Stimulated activated naive CD8-positive, alpha-beta T cell treated with anti-CD3 and anti-CD28 coated beads, Interleukin-15, amount 100 ng/mL, for 72 hours (primary cell): ENCODE measurements at regions not wholly inside any gene's neighbourhood (a gene's known extent, or its start where the extent isn't known, plus 50 kb on each side); places are given as distances from the start of the nearest gene placed in this dataset.

Source experiments
- ATAC-seq: fragments of 150-1000 bp; cut with Tn5 transposase; 2 replicates; pipeline ENCODE4 v1.10.0; 2021; ENCODE audit warnings: mild to moderate bottlenecking, moderate library complexity
- DNase-seq, 2 donors: peaks; one replicate each; pipeline ENCODE4 v3.0.0; 2021 to 2022
- H3K27ac Mint-ChIP-seq, 2 donors: one replicate each; pipeline ENCODE4 v1.8.0; 2022; ENCODE audit warnings: mild to moderate bottlenecking in 2 of 2, mixed read lengths in 2 of 2, moderate library complexity in 2 of 2
- H3K27me3 Mint-ChIP-seq: one replicate; pipeline ENCODE4 v1.8.0; 2022; ENCODE audit warnings: mixed read lengths
- H3K4me1 Mint-ChIP-seq: one replicate; pipeline ENCODE4 v1.8.0; 2022; ENCODE audit warnings: mild to moderate bottlenecking, mixed read lengths
- H3K4me3 Mint-ChIP-seq, 2 donors: one replicate each; pipeline ENCODE4 v1.8.0; 2022; ENCODE audit warnings: mild to moderate bottlenecking in 2 of 2, mixed read lengths in 2 of 2, moderate library complexity in 1 of 2
- H3K9me3 Mint-ChIP-seq, 2 donors: one replicate each; pipeline ENCODE4 v1.8.0; 2022; ENCODE audit warnings: mixed read lengths in 2 of 2

- Mint-ChIP-seq H3K4me3 (no peak overlapping the region), H3K27me3 (no peaks in the 10 kb centered on the region), H3K4me1 (no peaks in the 10 kb centered on the region), H3K27ac (no peak overlapping the region), H3K9me3 (peaks cover 0 to 5% of the 10 kb centered on the region in 2 donors)
- ATAC-seq (no peak), DNase-seq (no peak)
Measured at GRCh38 chr2:139007130-139007529, 226.9 kb upstream of the NXPH2 start.

- no peak overlapping the region for H3K27ac Mint-ChIP-seq
- no peaks in the 10 kb centered on the region for H3K4me1 Mint-ChIP-seq
- no peak overlapping the region for H3K4me3 Mint-ChIP-seq
- DNase-seq (no peak), ATAC-seq (no peak)
- no peaks in the 10 kb centered on the region for H3K27me3 Mint-ChIP-seq
- peaks cover 0 to 6% of the 10 kb centered on the region in 2 donors for H3K9me3 Mint-ChIP-seq
Measured at GRCh38 chr2:139000131-139000785, 220.1 kb upstream of the NXPH2 start.

- H3K27me3 Mint-ChIP-seq: no peaks in the 10 kb centered on the region
- no peaks in the 10 kb centered on the region for H3K4me1 Mint-ChIP-seq
- peaks cover 0 to 6% of the 10 kb centered on the region in 2 donors for H3K9me3 Mint-ChIP-seq
- no peak for DNase-seq
- no peak for ATAC-seq
- H3K27ac Mint-ChIP-seq: no peak overlapping the region
- no peak overlapping the region for H3K4me3 Mint-ChIP-seq
Measured at GRCh38 chr2:138997856-138998517, 217.8 kb upstream of the NXPH2 start.

- no peaks in the 10 kb centered on the region for H3K4me1 Mint-ChIP-seq
- DNase-seq (no peak), ATAC-seq (no peak)
- H3K4me3 Mint-ChIP-seq: no peak overlapping the region
- no peaks in the 10 kb centered on the region for H3K27me3 Mint-ChIP-seq
- peaks cover 3 to 12% of the 10 kb centered on the region in 2 donors for H3K9me3 Mint-ChIP-seq
- no peak overlapping the region for H3K27ac Mint-ChIP-seq
Measured at GRCh38 chr2:138997346-138997745, 217.2 kb upstream of the NXPH2 start.

GRCh38 chr2:138994502-138994901 is 214.3 kb upstream of the NXPH2 start:
- no peak overlapping the region for H3K4me3 Mint-ChIP-seq
- ATAC-seq: no peak
- H3K4me1 Mint-ChIP-seq: no peaks in the 10 kb centered on the region
- no peak overlapping the region for H3K27ac Mint-ChIP-seq
- H3K9me3 Mint-ChIP-seq: peaks cover 7 to 14% of the 10 kb centered on the region in 2 donors
- no peak for DNase-seq
- no peaks in the 10 kb centered on the region for H3K27me3 Mint-ChIP-seq

GRCh38 chr2:138985881-138986280 is 205.7 kb upstream of the NXPH2 start:
- Mint-ChIP-seq H3K27me3 (no peaks in the 10 kb centered on the region), H3K4me3 (no peak overlapping the region), H3K9me3 (peaks cover 19 to 32% of the 10 kb centered on the region in 2 donors), H3K27ac (no peak overlapping the region), H3K4me1 (no peaks in the 10 kb centered on the region)
- DNase-seq (no peak), ATAC-seq (no peak)

GRCh38 chr2:138979131-138979785 is 199.1 kb upstream of the NXPH2 start:
- H3K27me3 Mint-ChIP-seq: no peaks in the 10 kb centered on the region
- no peaks in the 10 kb centered on the region for H3K9me3 Mint-ChIP-seq
- DNase-seq (no peak), ATAC-seq (no peak)
- no peak overlapping the region for H3K4me3 Mint-ChIP-seq
- H3K27ac Mint-ChIP-seq: no peak overlapping the region
- H3K4me1 Mint-ChIP-seq: no peaks in the 10 kb centered on the region

- H3K9me3 Mint-ChIP-seq: no peaks in the 10 kb centered on the region
- no peak for DNase-seq
Measured at GRCh38 chr2:138974651-138975050, 194.5 kb upstream of the NXPH2 start.

GRCh38 chr2:138964418-138964817 is 184.2 kb upstream of the NXPH2 start:
- Mint-ChIP-seq H3K4me1 (no peaks in the 10 kb centered on the region), H3K4me3 (no peak overlapping the region), H3K27ac (no peak overlapping the region), H3K9me3 (peaks cover 0 to 21% of the 10 kb centered on the region in 2 donors), H3K27me3 (no peaks in the 10 kb centered on the region)
- ATAC-seq (no peak), DNase-seq (no peak)

More at GRCh38 chr2:138974651-138975050, 194.5 kb upstream of the NXPH2 start:
- ATAC-seq: no peak
- no peaks in the 10 kb centered on the region for H3K4me1 Mint-ChIP-seq
- no peak overlapping the region for H3K4me3 Mint-ChIP-seq
- no peaks in the 10 kb centered on the region for H3K27me3 Mint-ChIP-seq
- H3K27ac Mint-ChIP-seq: no peak overlapping the region

GRCh38 chr2:138962686-138963085 is 182.5 kb upstream of the NXPH2 start:
- DNase-seq (no peak), ATAC-seq (no peak)
- no peaks in the 10 kb centered on the region for H3K27me3 Mint-ChIP-seq
- H3K4me1 Mint-ChIP-seq: no peaks in the 10 kb centered on the region
- H3K27ac Mint-ChIP-seq: no peak overlapping the region
- H3K9me3 Mint-ChIP-seq: peaks cover 5 to 28% of the 10 kb centered on the region in 2 donors
- H3K4me3 Mint-ChIP-seq: no peak overlapping the region

- H3K4me1 Mint-ChIP-seq: no peaks in the 10 kb centered on the region
- DNase-seq (no peak), ATAC-seq (no peak)
- peaks cover 8 to 24% of the 10 kb centered on the region in 2 donors for H3K9me3 Mint-ChIP-seq
- H3K27ac Mint-ChIP-seq: no peak overlapping the region
- H3K27me3 Mint-ChIP-seq: no peaks in the 10 kb centered on the region
- H3K4me3 Mint-ChIP-seq: no peak overlapping the region
Measured at GRCh38 chr2:138960191-138960590, 180.0 kb upstream of the NXPH2 start.

- ATAC-seq (no peak), DNase-seq (no peak)
- Mint-ChIP-seq H3K27ac (no peak overlapping the region), H3K9me3 (peaks cover 10 to 27% of the 10 kb centered on the region in 2 donors), H3K4me3 (no peak overlapping the region), H3K27me3 (no peaks in the 10 kb centered on the region), H3K4me1 (no peaks in the 10 kb centered on the region)
Measured at GRCh38 chr2:138959031-138959430, 178.8 kb upstream of the NXPH2 start.

GRCh38 chr2:138956116-138956515 is 175.9 kb upstream of the NXPH2 start:
- peaks cover 15 to 26% of the 10 kb centered on the region in 2 donors for H3K9me3 Mint-ChIP-seq
- H3K27ac Mint-ChIP-seq: no peak overlapping the region
- ATAC-seq (no peak), DNase-seq (no peak)
- no peak overlapping the region for H3K4me3 Mint-ChIP-seq
- no peaks in the 10 kb centered on the region for H3K4me1 Mint-ChIP-seq
- H3K27me3 Mint-ChIP-seq: no peaks in the 10 kb centered on the region

GRCh38 chr2:138950486-138950885 is 170.3 kb upstream of the NXPH2 start:
- H3K4me1 Mint-ChIP-seq: no peaks in the 10 kb centered on the region
- H3K27ac Mint-ChIP-seq: no peak overlapping the region
- no peak overlapping the region for H3K4me3 Mint-ChIP-seq
- ATAC-seq (no peak), DNase-seq (no peak)
- peaks cover 13 to 18% of the 10 kb centered on the region in 2 donors for H3K9me3 Mint-ChIP-seq
- H3K27me3 Mint-ChIP-seq: no peaks in the 10 kb centered on the region

- Mint-ChIP-seq H3K27me3 (no peaks in the 10 kb centered on the region), H3K27ac (no peak overlapping the region), H3K9me3 (peaks cover 7 to 14% of the 10 kb centered on the region in 2 donors), H3K4me1 (no peaks in the 10 kb centered on the region), H3K4me3 (no peak overlapping the region)
- no peak for DNase-seq
- no peak for ATAC-seq
Measured at GRCh38 chr2:138949517-138949916, 169.3 kb upstream of the NXPH2 start.

GRCh38 chr2:138948070-138948539 is 167.9 kb upstream of the NXPH2 start:
- Mint-ChIP-seq H3K27me3 (no peaks in the 10 kb centered on the region), H3K4me1 (no peaks in the 10 kb centered on the region), H3K9me3 (peaks cover 7 to 14% of the 10 kb centered on the region in 2 donors), H3K4me3 (no peak overlapping the region), H3K27ac (no peak overlapping the region)
- no peak for DNase-seq
- peak; percentile 54 for ATAC-seq
